Breast epithelium (tissue), 3 donors: ENCODE measurements at regions not wholly inside any gene's neighbourhood (a gene's known extent, or its start where the extent isn't known, plus 50 kb on each side); places are given as distances from the start of the nearest gene placed in this dataset.

Experiments
- POLR2A ChIP-seq: fragments of 450-650 bp; IDR thresholded peaks from one replicate; pipeline ENCODE4 v1.6.1; 2016; ENCODE audit warnings: antibody characterized with exemption, mild to moderate bottlenecking, moderate library complexity
- POLR2AphosphoS5 ChIP-seq, 3 donors: sonication (generic); formaldehyde crosslinking; IDR thresholded peaks; one replicate each; pipeline ENCODE4 v1.6.1; 2017; ENCODE audit warnings: antibody characterized with exemption in 3 of 3
- TF ChIP-seq, protein P1 (sequence below), 3 donors: fragments of 450-650 bp; IDR thresholded peaks; one replicate each; pipeline ENCODE4 v1.5.1; 2016 to 2017; ENCODE audit warnings: antibody characterized with exemption in 3 of 3, mild to moderate bottlenecking in 3 of 3, moderate library complexity in 3 of 3

DNA sequence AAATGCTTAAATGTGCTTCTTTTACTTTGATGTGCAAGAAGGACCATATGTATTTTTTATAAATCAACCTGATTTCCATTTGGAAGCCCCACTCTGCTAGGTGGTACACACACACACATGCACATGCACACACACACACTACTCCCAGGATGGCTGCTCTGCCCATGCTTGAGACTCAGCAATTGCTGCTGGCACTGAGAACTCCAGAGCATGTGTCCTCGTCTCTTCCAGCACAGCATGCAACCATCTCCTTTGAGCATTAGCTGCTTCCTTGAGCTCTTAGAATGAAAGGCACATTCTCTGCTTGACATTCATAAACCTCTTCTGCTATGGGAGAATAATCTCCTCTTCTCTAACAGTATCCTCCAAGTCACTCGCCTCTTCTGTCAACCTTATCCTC lies 115.9 kb downstream of the FEM1C start:
- TF ChIP-seq, protein P1, sequence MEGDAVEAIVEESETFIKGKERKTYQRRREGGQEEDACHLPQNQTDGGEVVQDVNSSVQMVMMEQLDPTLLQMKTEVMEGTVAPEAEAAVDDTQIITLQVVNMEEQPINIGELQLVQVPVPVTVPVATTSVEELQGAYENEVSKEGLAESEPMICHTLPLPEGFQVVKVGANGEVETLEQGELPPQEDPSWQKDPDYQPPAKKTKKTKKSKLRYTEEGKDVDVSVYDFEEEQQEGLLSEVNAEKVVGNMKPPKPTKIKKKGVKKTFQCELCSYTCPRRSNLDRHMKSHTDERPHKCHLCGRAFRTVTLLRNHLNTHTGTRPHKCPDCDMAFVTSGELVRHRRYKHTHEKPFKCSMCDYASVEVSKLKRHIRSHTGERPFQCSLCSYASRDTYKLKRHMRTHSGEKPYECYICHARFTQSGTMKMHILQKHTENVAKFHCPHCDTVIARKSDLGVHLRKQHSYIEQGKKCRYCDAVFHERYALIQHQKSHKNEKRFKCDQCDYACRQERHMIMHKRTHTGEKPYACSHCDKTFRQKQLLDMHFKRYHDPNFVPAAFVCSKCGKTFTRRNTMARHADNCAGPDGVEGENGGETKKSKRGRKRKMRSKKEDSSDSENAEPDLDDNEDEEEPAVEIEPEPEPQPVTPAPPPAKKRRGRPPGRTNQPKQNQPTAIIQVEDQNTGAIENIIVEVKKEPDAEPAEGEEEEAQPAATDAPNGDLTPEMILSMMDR (IDR thresholded peaks at IDR 0.05) = no peak
- TF ChIP-seq POLR2AphosphoS5 (IDR thresholded peaks at IDR 0.05) = no peak
- no peak for TF ChIP-seq POLR2A
